ENCODE measurements at regions not wholly inside any gene's neighbourhood (a gene's known extent, or its start where the extent isn't known, plus 50 kb on each side); places are given as distances from the start of the nearest gene placed in this dataset.

DNA sequence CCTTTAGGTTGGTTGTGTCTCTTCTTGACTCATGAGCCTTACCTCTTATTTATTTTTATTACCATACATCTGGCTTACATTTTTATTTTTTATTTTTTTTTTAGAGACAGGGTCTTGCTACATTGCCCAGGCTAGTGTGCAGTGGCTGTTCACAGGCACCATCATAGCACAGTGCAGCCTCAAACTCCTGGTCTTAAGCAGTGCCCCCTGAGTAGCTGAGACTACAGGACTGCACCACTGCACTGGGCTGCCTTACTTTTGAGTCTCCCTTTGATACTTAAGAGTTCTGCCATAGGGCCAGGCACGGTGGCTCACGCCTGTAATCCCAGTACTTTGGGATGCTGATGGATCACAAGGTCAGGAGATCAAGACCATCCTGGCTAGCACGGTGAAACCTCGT, 76.4 kb upstream of the MACF1 start (continued):
- TF ChIP-seq ELK1 (IDR thresholded peaks at IDR 0.05; ENCODE audit: low read depth, low read length) = no peak
- TF ChIP-seq CHD4 (IDR thresholded peaks at IDR 0.05) = no peak
- no peak for TF ChIP-seq EGR1 (IDR thresholded peaks at IDR 0.05; ENCODE audit: borderline replicate concordance in 1 of 2, low read depth in 2 of 2, low read length in 2 of 2)
- TF ChIP-seq KLF5 (IDR thresholded peaks at IDR 0.05; ENCODE audit: partially characterized antibody) = no peak
- TF ChIP-seq, protein P1, sequence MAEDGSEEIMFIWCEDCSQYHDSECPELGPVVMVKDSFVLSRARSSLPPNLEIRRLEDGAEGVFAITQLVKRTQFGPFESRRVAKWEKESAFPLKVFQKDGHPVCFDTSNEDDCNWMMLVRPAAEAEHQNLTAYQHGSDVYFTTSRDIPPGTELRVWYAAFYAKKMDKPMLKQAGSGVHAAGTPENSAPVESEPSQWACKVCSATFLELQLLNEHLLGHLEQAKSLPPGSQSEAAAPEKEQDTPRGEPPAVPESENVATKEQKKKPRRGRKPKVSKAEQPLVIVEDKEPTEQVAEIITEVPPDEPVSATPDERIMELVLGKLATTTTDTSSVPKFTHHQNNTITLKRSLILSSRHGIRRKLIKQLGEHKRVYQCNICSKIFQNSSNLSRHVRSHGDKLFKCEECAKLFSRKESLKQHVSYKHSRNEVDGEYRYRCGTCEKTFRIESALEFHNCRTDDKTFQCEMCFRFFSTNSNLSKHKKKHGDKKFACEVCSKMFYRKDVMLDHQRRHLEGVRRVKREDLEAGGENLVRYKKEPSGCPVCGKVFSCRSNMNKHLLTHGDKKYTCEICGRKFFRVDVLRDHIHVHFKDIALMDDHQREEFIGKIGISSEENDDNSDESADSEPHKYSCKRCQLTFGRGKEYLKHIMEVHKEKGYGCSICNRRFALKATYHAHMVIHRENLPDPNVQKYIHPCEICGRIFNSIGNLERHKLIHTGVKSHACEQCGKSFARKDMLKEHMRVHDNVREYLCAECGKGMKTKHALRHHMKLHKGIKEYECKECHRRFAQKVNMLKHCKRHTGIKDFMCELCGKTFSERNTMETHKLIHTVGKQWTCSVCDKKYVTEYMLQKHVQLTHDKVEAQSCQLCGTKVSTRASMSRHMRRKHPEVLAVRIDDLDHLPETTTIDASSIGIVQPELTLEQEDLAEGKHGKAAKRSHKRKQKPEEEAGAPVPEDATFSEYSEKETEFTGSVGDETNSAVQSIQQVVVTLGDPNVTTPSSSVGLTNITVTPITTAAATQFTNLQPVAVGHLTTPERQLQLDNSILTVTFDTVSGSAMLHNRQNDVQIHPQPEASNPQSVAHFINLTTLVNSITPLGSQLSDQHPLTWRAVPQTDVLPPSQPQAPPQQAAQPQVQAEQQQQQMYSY (CRISPR knock-in tag; IDR thresholded peaks at IDR 0.05) = no peak
- TF ChIP-seq ESRRA (IDR thresholded peaks at IDR 0.05; ENCODE audit: low read length) = no peak
- TF ChIP-seq, protein P2, sequence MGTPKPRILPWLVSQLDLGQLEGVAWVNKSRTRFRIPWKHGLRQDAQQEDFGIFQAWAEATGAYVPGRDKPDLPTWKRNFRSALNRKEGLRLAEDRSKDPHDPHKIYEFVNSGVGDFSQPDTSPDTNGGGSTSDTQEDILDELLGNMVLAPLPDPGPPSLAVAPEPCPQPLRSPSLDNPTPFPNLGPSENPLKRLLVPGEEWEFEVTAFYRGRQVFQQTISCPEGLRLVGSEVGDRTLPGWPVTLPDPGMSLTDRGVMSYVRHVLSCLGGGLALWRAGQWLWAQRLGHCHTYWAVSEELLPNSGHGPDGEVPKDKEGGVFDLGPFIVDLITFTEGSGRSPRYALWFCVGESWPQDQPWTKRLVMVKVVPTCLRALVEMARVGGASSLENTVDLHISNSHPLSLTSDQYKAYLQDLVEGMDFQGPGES (IDR thresholded peaks at IDR 0.05) = no peak
- no peak for TF ChIP-seq TBL1XR1 (IDR thresholded peaks at IDR 0.05; ENCODE audit: low read depth, low read length)
- TF ChIP-seq RELA (IDR thresholded peaks at IDR 0.05; ENCODE audit: borderline replicate concordance, partially characterized antibody) = no peak
- TF ChIP-seq ZNF384 (IDR thresholded peaks at IDR 0.05; ENCODE audit: borderline replicate concordance, low read depth, low read length) = no peak

Measured in GM12878 (cell line).